ENCODE measurements at regions not wholly inside any gene's neighbourhood (a gene's known extent, or its start where the extent isn't known, plus 50 kb on each side); places are given as distances from the start of the nearest gene placed in this dataset.
"Not testable (repeated sequence)": the region's sequence is repeated elsewhere in the genome, so short reads cannot be mapped to it uniquely, and the experiment has no call there.

DNA sequence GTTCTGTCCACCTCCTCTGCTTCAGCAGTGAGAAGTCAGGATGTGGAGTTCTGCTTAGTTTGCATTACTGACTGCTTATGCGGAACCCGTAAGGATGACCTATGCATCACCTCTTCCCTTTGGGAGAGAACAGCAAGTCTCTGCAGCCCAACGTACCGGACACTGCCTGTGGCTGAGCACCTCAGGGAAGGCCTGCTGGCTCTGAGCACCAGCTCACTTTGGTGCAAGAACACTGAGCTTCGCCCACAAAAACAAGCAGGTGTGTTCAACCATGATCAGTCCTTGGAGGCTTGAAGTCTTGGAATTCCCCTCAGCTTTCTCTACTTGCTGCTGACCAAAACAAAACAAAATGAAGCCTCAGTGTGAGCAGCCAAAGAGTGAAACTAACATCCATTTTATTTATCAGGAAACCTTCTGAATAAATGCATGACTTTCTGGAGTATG lies 52.7 kb upstream of the NCK2 start:
- DNase-seq = no peak

DNA sequence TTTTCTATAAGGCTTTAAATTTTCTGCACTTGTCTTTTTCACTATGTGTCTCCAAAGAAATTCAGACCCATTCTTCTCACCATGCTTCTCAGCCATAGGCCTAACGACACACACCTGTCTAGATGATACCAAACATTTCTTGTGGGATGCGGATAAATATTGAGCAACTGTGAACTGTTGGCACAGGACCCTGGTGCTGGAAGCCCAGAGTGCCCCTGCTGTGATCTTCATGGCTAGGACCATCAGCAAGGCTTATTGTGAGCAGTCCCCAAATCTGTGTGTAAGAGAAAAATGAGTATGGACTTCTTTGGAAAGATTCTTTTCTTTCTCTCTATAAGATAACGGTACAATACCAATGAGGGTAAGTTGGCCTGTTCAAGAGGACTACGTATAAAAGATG lies 54.1 kb upstream of the NCK2 start:
- no peak for DNase-seq

DNA sequence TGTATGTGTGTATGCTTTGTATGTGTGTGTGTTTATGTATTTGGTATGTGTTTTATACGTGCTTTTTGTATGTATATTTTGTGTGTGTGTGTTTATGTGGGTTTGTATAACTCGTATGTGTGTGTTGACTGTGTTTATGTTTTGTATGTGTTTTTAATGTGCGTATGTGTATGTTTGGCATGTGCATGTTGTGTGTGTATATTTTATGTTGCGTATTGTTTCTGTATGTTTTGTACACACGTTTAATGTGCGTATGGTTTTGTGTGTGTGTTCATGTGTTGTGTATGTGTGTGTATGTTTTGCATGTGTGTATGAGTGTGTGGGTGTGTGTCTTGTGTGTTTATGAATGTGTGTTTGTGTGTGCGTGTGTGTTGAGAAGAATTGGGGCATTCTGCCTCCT lies 55.2 kb upstream of the NCK2 start:
- DNase-seq = no peak

DNA sequence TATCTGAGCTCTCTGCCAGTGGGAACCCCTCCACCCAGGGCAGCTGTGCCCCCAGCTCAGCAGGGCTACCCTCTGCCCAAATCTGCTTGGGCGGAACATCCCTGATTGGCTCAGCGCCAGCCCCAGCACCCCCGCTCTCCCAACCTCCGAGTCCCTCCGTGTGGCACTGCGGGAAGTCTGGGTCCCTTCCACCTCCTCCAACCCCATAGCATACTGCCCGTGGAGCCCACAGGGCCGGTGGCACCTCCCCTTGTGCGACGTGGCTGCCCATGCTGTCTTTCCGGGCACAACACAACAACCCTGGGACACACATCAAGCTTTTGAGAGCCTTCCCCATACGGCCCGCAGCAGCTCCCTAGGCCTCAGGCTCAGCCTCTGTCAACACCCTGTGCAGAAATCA lies 55.8 kb upstream of the NCK2 start:
- DNase-seq = no peak

DNA sequence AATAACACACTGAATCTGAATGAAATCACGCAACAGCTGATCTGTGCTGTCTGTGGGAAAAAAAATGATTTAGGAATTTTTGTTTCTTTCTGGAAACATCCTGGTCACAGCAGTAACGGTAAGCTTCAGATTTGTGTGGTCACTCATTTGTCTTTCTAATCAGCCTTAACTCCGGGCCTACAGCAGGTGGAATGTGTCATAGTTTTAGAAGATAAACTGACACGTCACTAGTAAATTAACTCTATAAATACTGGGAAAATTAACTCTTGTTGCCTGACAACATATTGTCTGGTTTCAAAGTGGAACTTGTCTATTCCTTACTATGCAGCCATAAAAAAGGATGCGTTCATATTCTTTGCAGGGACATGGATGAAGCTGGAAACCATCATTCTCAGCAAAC lies 58.1 kb upstream of the NCK2 start:
- no peak for DNase-seq

DNA sequence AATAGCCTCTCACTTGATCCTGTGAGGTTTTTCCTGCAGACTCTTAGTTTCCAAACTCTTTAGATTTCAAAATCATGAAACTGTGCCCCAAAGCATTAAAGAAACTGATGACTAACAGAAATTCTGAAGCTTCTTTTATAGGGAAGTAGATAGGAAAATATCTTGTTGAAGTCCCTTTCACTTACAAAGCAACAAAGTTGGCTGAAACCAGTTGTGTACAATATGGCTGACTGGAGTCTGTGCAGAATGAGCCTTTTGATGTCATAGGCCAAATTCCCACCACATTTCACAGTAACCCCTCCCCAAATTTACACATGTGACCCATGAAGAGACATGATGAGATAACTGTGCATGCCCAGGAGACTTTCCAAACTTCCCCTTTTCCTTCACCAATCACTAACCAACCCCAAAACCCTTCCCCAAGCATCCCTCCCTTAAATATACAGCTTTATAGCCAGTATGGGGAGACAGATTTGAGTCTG lies 61.7 kb upstream of the NCK2 start:
- no peak for DNase-seq

DNA sequence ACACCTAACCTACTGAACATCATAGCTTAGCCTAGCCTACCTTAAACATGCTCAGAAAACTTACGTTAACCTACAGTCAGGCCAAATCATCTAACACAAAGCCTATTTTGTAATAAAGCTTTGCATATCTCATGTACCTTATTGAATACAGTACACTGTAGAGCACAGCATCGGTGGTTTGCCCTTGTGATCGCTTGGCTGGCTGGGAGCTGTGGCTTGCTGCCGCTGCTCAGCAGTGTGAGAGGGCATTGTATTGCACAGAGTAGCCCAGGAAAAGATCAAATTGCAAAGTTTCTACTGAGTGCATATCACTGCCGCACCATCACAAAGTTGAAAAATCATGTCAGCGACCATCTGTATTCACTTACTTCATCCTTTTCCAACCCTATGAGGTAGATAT lies 62.3 kb upstream of the NCK2 start:
- DNase-seq = no peak

DNA sequence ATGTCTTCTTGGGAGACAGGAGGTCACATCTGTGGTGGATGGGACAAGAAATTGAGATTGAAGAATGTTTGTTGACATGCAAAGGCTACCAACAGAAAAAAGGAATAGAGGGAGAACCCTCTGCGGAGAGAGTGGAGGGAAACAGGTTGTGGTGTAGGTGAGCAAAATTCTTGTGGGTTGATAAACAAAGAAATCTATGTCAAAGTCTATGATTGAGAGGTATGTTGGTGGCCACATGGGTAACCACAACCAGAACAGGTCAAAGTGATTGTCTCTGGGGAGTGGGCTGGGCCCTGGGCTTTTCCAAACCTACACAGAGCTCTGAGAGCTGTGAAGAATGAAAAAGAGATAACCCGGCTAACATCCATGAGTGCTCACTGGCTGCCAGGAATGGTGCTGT lies 62.8 kb upstream of the NCK2 start:
- no peak for DNase-seq

DNA sequence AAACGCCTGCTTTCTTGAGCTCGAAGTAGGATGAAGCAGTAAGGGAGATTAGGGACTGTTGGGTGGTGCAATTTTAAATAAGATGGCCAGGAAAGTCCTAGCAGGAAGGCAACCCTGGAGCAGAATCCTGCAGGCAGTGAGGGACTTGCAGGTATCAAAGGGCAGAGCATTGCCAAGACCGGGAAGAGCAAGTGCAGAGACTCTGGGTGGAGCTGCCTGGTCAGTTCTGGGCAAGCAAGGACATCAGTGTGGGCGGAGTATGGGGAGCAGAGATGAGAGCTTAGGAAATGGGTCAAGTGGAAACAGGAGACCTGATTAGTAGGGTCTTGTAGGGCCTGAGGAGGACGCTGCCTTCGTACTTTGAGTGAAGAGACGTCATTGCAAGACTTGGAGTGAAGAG lies 64.4 kb upstream of the NCK2 start:
- DNase-seq = no peak

DNA sequence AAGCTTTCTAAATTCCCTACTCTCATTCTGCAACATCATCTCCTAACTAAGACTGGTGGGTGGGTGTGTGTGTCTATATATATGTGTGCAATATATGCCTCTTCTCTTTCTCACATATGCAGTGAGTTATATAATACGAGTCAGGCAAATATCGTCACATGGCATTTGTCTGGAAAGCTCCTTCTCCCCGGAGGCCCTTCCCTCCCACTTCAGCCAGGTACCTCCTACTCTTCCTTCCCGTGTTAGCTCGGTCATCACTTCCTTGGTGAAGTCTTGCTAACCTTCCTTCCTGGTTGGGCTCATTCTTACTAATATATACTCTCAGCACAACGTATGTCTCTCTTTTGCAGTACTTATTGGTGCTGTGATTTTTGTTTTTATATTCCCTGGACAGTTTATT lies 66.4 kb upstream of the NCK2 start:
- DNase-seq = no peak

DNA sequence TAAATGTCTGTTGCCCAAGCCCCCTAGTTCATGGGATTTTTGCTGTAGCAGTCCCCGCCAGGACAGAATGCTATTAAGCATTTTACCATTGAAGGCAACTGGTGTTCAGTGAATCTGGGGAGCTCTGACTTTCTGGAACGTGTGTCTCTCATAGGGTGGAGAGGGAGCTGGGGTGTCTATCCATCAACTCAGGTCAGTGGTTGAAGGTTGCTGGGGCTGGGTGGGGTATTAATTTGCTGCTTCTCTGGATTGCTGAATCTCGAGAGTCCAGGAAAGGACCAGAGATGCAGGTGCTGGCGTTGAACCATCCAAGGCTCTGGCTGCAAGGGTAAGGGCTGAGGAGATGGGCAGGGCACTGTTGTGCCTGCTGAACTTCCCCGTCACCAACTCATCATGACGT lies 66.8 kb upstream of the NCK2 start:
- DNase-seq = no peak

DNA sequence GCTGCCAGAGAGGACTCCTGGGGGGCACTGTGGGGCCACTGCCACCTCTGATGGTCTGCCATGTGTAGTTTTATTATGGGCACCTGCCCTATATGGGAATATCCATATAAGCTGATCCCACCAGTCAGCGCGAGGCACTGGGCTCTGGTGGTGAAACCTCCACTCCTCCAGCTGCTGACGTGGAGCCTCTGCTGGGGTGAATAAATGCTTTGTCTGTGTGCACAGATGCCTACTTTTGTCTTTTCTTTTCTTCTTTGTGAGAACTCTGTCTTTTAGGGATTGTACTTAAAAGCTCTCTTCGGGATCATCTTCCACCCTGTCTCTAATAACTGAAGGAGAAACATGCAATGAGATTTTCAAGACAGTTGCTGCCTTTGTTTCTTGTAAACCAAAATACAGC lies 68.9 kb upstream of the NCK2 start:
- DNase-seq = no peak

DNA sequence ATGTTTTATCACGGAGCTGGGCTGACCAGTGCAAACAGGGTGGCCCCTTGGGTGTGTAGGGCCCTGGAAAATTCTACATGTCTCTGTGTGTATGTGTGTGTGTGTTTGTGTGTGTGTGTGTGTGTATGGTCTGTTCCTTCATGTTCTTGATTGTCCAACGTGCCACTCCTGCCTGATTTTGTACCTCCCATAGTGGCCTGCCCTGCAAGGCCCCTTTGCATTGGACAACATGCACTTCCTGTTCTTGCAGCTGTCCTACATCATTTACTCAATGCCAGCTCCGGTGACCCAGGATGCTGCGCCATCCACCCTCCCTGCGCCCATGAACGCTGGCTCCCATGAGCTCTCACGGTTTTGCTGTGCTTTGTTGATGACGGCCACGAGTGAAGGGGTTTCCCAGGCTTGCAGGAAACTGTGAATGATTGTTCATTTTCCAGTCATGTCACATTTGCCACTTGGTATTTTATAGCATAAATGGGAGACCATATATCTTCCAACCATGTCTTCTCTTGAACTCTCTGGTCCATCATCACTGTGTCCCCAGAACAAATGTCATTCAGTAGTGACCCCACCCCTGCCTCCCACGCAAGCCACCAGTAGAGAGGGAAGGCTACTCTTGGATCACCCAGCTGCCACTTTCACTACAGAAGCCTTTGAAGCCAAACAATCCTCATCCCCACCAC lies 69.7 kb upstream of the NCK2 start:
- no peak for DNase-seq

DNA sequence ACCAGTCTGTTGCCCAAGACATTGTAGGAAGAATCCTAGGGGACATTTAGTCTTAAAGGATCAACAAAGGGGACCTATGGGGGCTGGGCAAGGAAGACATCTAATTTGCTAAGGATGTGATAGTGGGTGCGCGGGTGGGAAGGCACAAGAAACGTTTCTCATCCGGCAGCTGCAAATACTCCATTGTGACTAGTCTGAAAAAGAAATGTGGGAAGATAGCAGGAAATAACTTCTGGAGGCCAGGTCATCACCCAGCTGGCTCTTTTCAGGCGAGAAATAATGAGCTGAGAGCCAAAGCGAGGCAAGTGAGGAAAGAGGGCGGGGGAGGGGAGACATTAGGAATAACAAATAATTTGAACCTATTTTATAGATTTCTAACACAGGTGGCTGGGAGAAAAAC lies 70.3 kb upstream of the NCK2 start:
- no peak for DNase-seq

DNA sequence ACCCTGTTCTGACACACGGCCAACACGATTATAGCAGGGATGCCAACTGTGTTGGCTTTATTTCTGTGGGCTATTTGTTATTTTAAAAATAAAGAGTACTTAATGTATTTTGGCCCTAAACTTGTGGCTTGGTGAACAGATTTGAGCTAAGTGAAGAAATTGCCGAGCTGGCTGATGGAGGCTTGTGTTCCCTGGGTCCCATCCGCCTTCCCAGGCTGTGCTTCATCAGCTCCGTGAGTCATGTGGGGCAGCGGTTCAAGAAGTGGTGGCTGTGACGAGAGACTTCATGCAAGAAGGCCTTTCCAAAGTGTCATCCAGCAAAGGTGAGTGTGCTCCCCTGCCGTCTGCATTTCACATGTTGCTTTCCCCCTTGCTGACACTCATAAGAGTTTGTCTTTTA lies 73.6 kb upstream of the NCK2 start:
- DNase-seq = no peak

DNA sequence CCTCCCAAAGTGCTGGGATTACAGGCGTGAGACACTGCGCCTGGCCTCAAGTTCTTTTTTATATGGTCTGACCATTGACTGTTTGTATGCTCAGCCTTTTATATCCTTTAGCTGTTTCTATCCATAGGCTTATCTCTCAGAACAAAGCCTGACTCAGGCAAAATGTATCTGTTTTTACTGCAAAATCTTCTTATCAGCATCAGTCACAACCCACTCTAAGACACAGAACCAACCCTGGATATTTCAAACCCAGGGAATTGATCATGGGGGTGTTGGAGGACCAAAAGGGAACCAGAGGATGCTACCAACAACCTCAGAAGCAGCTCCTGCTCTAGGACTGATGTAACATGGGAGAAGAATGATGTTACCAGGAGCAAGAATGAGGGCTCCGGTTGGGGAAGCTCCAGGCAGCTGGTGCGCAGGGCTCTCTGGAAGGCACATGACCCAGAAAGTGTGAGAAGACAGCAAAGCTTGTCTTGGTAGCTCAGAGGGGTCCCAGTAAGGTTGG lies 75.3 kb upstream of the NCK2 start:
- DNase-seq = no peak

DNA sequence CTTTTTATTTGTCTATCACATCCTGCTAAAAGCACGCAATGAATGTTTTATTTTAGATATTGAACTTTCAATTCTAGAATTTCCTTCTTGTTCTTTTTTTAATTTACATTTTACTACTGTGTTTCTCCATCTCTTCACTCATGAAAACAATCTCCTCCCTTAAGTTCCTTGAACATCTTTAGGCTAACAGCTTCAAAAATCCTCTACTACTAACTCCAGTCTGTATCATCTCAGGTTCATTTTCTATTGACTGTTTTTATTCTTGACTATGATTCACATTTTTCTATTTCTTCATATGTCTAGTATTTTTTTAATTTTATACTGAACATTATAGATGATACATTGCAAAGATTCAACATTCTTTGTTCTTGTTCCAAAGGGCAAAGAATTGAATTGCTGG lies 79.2 kb upstream of the NCK2 start:
- DNase-seq = no peak

DNA sequence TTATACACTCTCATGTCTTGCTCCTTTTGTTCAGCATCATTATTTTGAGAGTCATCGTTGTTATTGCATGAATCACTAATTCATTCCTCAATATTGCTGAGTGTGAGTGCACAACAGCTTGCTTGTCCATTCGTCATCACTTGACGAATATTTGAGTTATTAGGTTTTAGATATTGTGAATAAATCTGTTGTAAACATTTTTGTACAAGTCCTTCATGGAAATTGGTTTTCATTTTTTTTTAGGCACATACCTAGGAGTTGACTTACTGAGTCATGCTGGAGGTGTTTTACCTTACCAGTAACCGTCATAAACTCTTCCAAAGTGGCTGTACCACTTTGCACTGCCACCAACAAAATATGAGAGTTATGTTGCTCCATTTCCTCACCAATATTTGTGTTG lies 84.2 kb upstream of the NCK2 start:
- no peak for DNase-seq

DNA sequence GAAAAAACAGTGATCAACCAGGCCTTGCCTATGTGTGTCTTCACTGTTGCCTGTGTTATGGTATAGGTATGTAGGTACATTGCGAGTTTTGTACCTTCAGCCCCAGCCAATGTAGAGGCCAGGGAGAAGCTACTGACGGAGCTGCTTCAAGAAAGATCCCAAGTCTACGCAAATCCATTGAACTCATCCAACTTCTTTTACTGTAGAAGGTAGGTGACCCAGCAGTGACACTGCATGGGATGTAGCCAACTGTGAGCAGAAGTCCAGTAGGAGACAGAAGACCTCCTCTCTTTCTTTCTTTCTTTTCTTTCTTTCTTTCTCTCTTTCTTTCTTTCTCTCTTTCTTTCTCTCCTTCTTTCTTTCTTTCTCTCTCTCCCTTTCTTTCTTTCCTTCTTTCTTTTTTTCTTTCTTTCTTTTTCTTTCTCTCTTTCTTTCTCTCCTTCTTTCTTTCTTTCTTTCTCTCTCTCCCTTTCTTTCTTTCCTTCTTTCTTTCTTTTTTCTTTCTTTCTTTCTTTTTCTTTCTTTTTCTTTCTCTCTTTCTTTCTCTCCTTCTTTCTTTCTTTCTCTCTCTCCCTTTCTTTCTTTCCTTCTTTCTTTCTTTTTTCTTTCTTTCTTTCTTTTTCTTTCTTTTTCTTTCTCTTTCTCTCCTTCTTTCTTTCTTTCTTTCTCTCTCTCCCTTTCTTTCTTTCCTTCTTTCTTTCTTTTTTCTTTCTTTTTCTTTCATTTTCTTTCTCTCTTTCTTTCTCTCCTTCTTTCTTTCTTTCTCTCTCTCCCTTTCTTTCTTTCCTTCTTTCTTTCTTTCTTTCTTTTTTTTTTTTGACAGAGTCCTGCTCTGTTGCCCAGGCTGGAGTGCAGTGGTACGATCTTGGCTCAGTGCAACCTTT lies 88.7 kb upstream of the NCK2 start:
- not testable (repeated sequence) for DNase-seq

DNA sequence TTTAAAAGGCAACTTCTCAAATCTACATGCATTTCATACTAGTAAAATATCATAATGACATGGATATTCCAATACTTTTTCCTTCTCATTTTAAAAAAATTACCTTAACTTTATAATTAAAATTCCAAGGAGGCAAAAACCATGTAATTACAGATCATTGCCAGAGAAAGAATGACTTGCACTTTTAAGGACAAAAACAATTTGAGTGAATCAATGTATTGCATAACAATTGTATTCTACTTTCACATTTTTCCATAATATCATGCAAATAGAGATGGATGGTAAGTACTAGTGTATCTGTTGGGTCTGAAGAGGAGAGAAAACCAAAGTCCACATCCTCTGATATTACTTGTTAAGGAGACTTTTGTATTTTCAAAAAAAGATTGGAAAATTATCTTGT lies 89.5 kb upstream of the NCK2 start:
- DNase-seq = no peak

DNA sequence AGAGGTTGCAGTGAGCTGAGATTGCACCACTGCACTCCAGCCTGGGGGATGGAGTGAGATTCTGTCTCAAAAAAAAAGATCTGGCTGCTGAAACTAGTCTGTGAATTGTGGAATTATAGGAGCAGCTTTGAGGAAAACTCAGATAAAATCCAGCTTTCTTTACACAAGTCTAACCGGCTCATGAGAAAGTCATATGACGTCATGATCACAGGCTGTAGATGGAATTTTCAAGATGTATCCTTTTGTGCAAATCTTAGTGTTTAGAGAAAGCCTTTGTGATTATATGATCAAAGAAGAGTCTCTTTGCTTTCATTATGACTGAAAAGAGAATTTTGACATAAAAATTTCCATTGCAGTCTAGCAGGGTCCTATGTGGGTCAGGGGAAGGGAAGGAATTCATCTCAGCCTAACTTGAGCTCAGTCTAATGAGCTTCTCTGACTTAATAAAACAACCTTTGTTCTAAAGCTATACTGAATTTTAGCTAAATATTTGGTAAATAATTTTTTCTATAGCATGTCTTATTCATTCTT lies 90.2 kb upstream of the NCK2 start:
- no peak for DNase-seq

DNA sequence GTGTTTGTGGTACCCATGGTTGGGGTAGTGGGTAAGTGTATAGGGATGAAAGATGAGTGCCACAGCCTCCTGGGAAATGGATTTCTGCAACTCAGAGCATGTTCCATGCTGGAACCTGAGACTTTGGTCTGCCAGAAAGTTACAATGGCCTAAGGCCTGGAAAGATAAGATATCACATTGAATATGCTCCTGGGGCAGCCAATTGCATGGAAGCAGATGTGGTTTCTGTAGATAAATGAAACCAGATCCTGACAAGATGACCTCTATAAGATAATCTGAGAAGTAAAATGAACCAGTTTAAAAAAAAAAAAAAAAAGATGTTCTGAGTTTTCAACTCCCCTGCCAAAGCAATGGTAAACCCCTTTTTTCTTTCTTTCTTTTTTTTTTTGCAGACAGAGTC lies 91.4 kb upstream of the NCK2 start:
- DNase-seq = no peak

DNA sequence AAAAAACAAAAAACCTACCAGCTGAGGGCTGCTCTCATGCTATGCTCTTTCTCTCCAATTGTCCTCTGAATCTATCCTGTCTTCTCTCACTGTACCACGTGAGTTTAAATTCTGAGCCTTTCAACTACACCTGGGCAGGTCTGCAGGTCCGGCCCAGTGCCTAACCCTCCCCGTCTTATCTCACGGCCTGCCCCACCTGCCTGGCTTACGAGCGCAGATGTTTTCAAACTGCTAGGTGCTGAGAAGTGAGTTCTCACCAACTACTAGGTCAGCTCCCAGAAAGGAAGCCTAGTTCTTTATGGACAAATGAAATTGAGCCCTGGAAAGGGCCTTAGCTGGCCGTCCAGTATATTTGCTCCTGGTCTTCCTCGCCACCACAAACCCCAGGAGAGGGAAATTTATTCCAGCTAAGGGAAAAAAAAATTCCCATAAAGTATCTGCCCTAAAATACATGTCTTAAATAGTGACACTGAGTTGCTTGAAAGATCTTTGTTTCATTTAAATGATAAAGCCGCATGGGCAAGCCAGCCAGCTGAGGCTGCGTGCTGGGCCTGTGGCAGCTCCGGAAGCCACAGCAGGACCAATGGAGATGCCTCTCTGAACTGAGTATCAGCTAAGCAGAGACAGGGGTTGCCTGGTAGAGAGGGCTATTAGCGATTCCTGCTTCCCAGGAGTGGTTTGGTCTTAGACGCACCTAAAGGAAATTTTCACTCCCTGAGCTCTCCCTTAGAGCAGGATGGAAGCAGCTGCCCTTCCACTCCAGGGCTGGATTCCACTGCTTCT lies 92.5 kb upstream of the NCK2 start:
- DNase-seq = no peak

Data from right hindlimb (tissue), 1 donor.